Trophoblast cell (in vitro differentiated cells and primary cell): ENCODE measurements at regions not wholly inside any gene's neighbourhood (a gene's known extent, or its start where the extent isn't known, plus 50 kb on each side); places are given as distances from the start of the nearest gene placed in this dataset.

ENCODE experiments used
- DNase-seq, 2 donors: peaks; one replicate each; pipeline ENCODE4 v3.0.0-alpha.2; 2016
- H2AFZ ChIP-seq: 2 replicates; pipeline ENCODE4 v1.6.1; 2013; ENCODE audit warnings: low read length, moderate library complexity, mild to moderate bottlenecking; ENCODE audit not compliant: insufficient read depth, poor library complexity
- H2AK5ac ChIP-seq: 2 replicates; pipeline ENCODE4 v1.6.1; 2013; ENCODE audit warnings: mild to moderate bottlenecking, low read length
- H2BK120ac ChIP-seq: 2 replicates; pipeline ENCODE4 v1.6.1; 2013; ENCODE audit warnings: low read length, mild to moderate bottlenecking, moderate library complexity; ENCODE audit not compliant: insufficient read depth, poor library complexity
- H2BK12ac ChIP-seq: 2 replicates; pipeline ENCODE4 v1.6.1; 2013; ENCODE audit warnings: mild to moderate bottlenecking, low read length, moderate library complexity
- H2BK5ac ChIP-seq: 2 replicates; pipeline ENCODE4 v1.6.1; 2013; ENCODE audit warnings: low read length, low read depth, moderate library complexity, mild to moderate bottlenecking; ENCODE audit not compliant: poor library complexity
- H3K14ac ChIP-seq: 2 replicates; pipeline ENCODE4 v1.6.1; 2013; ENCODE audit warnings: mild to moderate bottlenecking, low read length
- H3K18ac ChIP-seq: 2 replicates; pipeline ENCODE4 v1.6.1; 2013; ENCODE audit warnings: mild to moderate bottlenecking, low read length
- H3K23ac ChIP-seq: 2 replicates; pipeline ENCODE4 v1.6.1; 2013; ENCODE audit warnings: low read length
- H3K27ac ChIP-seq: 2 replicates; pipeline ENCODE4 v1.5.1; 2013; ENCODE audit warnings: low read depth, mild to moderate bottlenecking, inconsistent platforms, low read length, moderate library complexity
- H3K27me3 ChIP-seq: 2 replicates; pipeline ENCODE4 v1.6.1; 2013; ENCODE audit warnings: inconsistent platforms, mild to moderate bottlenecking, low read length, moderate library complexity; ENCODE audit not compliant: insufficient read depth
- H3K36me3 ChIP-seq, 2 experiments: 1 replicate in 1 of 2; 2 replicates in 1 of 2; pipeline ENCODE4 v1.6.1; 2013; ENCODE audit warnings: low read length in 2 of 2, mild to moderate bottlenecking in 2 of 2, moderate library complexity in 1 of 2; ENCODE audit not compliant: insufficient read depth in 2 of 2, control insufficient read depth in 1 of 2
- H3K4ac ChIP-seq: 2 replicates; pipeline ENCODE4 v1.6.1; 2013; ENCODE audit warnings: low read depth, mild to moderate bottlenecking, low read length, moderate library complexity
- H3K4me1 ChIP-seq, 2 experiments: 1 replicate in 1 of 2; 2 replicates in 1 of 2; pipeline ENCODE4 v1.6.1; 2013; ENCODE audit warnings: low read length in 2 of 2, mild to moderate bottlenecking in 2 of 2, moderate library complexity in 1 of 2; ENCODE audit not compliant: insufficient read depth in 2 of 2, control insufficient read depth in 1 of 2
- H3K4me2 ChIP-seq: 2 replicates; pipeline ENCODE4 v1.6.1; 2013; ENCODE audit warnings: inconsistent platforms, mild to moderate bottlenecking, low read length, moderate library complexity
- H3K4me3 ChIP-seq: 2 replicates; pipeline ENCODE4 v1.5.1; 2013; ENCODE audit warnings: mild to moderate bottlenecking, low read depth, low read length, inconsistent platforms
- H3K79me1 ChIP-seq: one replicate; pipeline ENCODE4 v1.6.1; 2013; ENCODE audit warnings: low read length
- H3K79me2 ChIP-seq: 2 replicates; pipeline ENCODE4 v1.6.1; 2013; ENCODE audit warnings: low read length, mild to moderate bottlenecking; ENCODE audit not compliant: control insufficient read depth, insufficient read depth, poor library complexity
- H3K9ac ChIP-seq: 2 replicates; pipeline ENCODE4 v1.6.1; 2013; ENCODE audit warnings: mild to moderate bottlenecking, low read length
- H3K9me3 ChIP-seq: 2 replicates; pipeline ENCODE4 v1.6.1; 2013; ENCODE audit warnings: low read depth, mild to moderate bottlenecking, control low read depth, inconsistent platforms, low read length; ENCODE audit not compliant: insufficient read depth
- H4K12ac ChIP-seq: 2 replicates; pipeline ENCODE4 v1.6.1; 2013; ENCODE audit warnings: low read depth, mild to moderate bottlenecking, low read length, moderate library complexity
- H4K8ac ChIP-seq: 2 replicates; pipeline ENCODE4 v1.6.1; 2013; ENCODE audit warnings: low read depth, mild to moderate bottlenecking, low read length, moderate library complexity
- H4K91ac ChIP-seq: one replicate; pipeline ENCODE4 v1.6.1; 2013; ENCODE audit warnings: low read depth, mild to moderate bottlenecking, low read length, moderate library complexity
- WGBS: extraction: QIAGEN DNeasy Blood & Tissue Kit; methylation state at CpG from one replicate; pipeline ENCODE4 v1.1.7; 2013; ENCODE audit warnings: missing lambda C conversion rate; ENCODE audit not compliant: insufficient read length, insufficient coverage; ENCODE audit errors: extremely low coverage; 5-methylcytosine and 5-hydroxymethylcytosine counted together

- Histone ChIP-seq H3K18ac (no peak overlapping the region), H3K23ac (no peak overlapping the region)
- no CpG with 5 or more reads among the region's 2 CpGs for WGBS
These were observed 223.6 kb downstream of the ARL4A start for GRCh38 chr7:12911053-12911452.

DNA sequence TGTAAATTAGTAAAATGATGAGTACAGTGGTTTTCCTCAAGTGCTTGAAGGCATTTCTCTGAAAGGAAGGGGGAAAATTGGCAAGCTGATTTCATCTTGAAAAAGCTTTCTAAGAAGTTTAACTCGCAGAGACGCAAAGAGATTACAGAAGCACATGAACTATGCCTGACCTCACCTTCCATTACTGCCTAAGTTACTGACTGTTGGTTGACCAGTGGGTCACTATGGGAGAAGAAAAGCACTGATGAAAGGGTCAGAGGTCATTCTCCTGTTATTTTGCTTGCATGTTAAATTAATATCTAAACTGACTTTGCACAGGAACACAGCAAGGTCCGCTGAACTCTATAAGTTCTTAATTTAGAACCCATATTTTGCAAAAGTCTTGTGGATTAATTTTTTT lies 225.6 kb downstream of the ARL4A start:
- H3K4me1 ChIP-seq: no peaks in the 10 kb centered on the region
- H4K12ac ChIP-seq: no peak overlapping the region
- H3K36me3 ChIP-seq: no peaks in the 10 kb centered on the region
- H4K91ac ChIP-seq: no peak overlapping the region
- no peak overlapping the region for H3K23ac ChIP-seq
- DNase-seq: peak in 1 of 2 donors; percentile 22
- H2AK5ac ChIP-seq: no peak overlapping the region
- H4K8ac ChIP-seq: no peak overlapping the region
- H3K27ac ChIP-seq: no peak overlapping the region
- no peak overlapping the region for H3K4ac ChIP-seq
- no CpG with 5 or more reads among the region's 3 CpGs for WGBS
- peaks cover 2% of the 10 kb centered on the region for H3K79me1 ChIP-seq
- H3K9ac ChIP-seq: no peak overlapping the region
- no peak overlapping the region for H3K4me2 ChIP-seq
- H3K79me2 ChIP-seq: no peaks in the 10 kb centered on the region
- H3K4me3 ChIP-seq: no peak overlapping the region
- no peak overlapping the region for H2BK120ac ChIP-seq
- no peak overlapping the region for H3K14ac ChIP-seq
- no peak overlapping the region for H2AFZ ChIP-seq
- no peaks in the 10 kb centered on the region for H3K9me3 ChIP-seq
- no peak overlapping the region for H2BK5ac ChIP-seq
- no peak overlapping the region for H3K18ac ChIP-seq
- no peaks in the 10 kb centered on the region for H3K27me3 ChIP-seq
- H2BK12ac ChIP-seq: no peak overlapping the region

More at GRCh38 chr7:12911053-12911452, 223.6 kb downstream of the ARL4A start:
- Histone ChIP-seq H4K8ac (no peak overlapping the region), H4K91ac (no peak overlapping the region), H2BK5ac (no peak overlapping the region), H2BK12ac (no peak overlapping the region), H3K14ac (no peak overlapping the region), H3K27ac (no peak overlapping the region), H3K4me2 (no peak overlapping the region), H3K27me3 (no peaks in the 10 kb centered on the region), H3K9me3 (no peaks in the 10 kb centered on the region), H3K4ac (no peak overlapping the region), H2AK5ac (no peak overlapping the region), H3K4me3 (no peak overlapping the region), H2BK120ac (no peak overlapping the region), H3K9ac (no peak overlapping the region), H3K79me1 (peaks cover 2% of the 10 kb centered on the region), H4K12ac (no peak overlapping the region), H3K79me2 (no peaks in the 10 kb centered on the region), H3K36me3 (no peaks in the 10 kb centered on the region), H2AFZ (no peak overlapping the region), H3K4me1 (no peaks in the 10 kb centered on the region)
- no peak for DNase-seq

DNA sequence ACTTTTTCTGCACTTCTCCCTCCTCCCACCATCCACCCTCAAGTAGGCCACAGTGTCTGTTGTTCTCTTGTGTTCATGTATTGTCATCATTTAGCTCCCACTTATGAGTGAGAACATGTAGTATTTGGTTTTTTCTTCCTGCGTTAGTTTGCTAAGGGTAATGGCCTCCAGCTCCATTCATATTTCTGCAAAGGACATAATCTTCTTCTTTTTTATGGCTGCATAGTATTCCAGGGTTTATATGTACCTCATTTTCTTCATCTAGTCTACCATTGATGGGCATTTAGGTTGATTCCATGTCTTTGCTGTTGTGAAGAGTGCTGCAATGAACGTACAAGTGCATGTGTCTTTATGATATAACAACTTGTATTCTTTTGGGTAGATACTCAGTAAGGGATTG lies 230.4 kb downstream of the ARL4A start:
- Histone ChIP-seq H3K36me3 (no peaks in the 10 kb centered on the region), H4K12ac (no peak overlapping the region), H3K79me1 (no peaks in the 10 kb centered on the region), H3K18ac (no peak overlapping the region), H3K23ac (no peak overlapping the region), H2BK120ac (no peak overlapping the region), H3K79me2 (no peaks in the 10 kb centered on the region), H3K9me3 (no peaks in the 10 kb centered on the region), H2AFZ (no peak overlapping the region), H3K9ac (no peak overlapping the region), H3K4me1 (no peaks in the 10 kb centered on the region), H4K91ac (no peak overlapping the region), H3K14ac (no peak overlapping the region), H3K4ac (no peak overlapping the region), H3K27ac (no peak overlapping the region), H2BK12ac (no peak overlapping the region), H3K4me3 (no peak overlapping the region), H3K27me3 (no peaks in the 10 kb centered on the region), H2AK5ac (no peak overlapping the region), H4K8ac (no peak overlapping the region), H3K4me2 (no peak overlapping the region), H2BK5ac (no peak overlapping the region)
- WGBS: no CpG with 5 or more reads among the region's 2 CpGs
- DNase-seq: no peak

GRCh38 chr7:12921751-12922345 lies 234.4 kb downstream of the ARL4A start:
- no peak overlapping the region for H3K18ac ChIP-seq
- H4K8ac ChIP-seq: no peak overlapping the region
- no peak overlapping the region for H2AFZ ChIP-seq
- H3K14ac ChIP-seq: no peak overlapping the region
- H3K79me1 ChIP-seq: no peaks in the 10 kb centered on the region
- no peak overlapping the region for H3K23ac ChIP-seq
- no CpG with 5 or more reads among the region's 5 CpGs for WGBS
- H2AK5ac ChIP-seq: no peak overlapping the region
- H3K4me3 ChIP-seq: no peak overlapping the region
- H3K4me1 ChIP-seq: no peaks in the 10 kb centered on the region
- no peak overlapping the region for H2BK120ac ChIP-seq
- H3K27me3 ChIP-seq: no peaks in the 10 kb centered on the region
- no peak overlapping the region for H2BK5ac ChIP-seq
- no peak overlapping the region for H4K91ac ChIP-seq
- no peak overlapping the region for H2BK12ac ChIP-seq
- H3K27ac ChIP-seq: no peak overlapping the region
- no peak overlapping the region for H3K9ac ChIP-seq
- no peak for DNase-seq
- H4K12ac ChIP-seq: no peak overlapping the region
- H3K79me2 ChIP-seq: no peaks in the 10 kb centered on the region
- no peak overlapping the region for H3K4me2 ChIP-seq
- H3K4ac ChIP-seq: no peak overlapping the region
- H3K9me3 ChIP-seq: no peaks in the 10 kb centered on the region
- H3K36me3 ChIP-seq: no peaks in the 10 kb centered on the region
